ENCODE measurements at regions not wholly inside any gene's neighbourhood (a gene's known extent, or its start where the extent isn't known, plus 50 kb on each side); places are given as distances from the start of the nearest gene placed in this dataset.
"Not testable (repeated sequence)": the region's sequence is repeated elsewhere in the genome, so short reads cannot be mapped to it uniquely, and the experiment has no call there.

DNA sequence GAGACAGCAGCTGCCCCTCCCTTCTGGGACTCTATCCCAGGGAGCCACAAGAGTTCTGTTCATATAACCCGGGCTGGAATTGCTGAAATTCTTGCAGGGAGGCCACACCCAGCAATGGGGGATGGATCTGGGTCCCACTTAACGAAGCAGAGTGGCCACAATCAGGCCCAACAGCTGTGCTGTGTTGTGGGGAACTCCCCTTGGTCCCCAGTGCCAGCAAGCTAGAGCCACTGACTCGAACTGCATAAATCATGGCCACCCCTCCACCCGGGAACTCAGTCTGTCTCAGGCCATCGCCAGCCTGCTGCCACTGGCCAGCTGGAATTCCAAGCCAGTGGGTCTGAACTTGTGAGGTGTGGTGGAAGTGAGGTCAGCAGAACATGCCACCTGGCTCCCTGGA, 111.1 kb downstream of the KLF8 start:
- no peak for DNase-seq (ENCODE audit: low spot score)

DNA sequence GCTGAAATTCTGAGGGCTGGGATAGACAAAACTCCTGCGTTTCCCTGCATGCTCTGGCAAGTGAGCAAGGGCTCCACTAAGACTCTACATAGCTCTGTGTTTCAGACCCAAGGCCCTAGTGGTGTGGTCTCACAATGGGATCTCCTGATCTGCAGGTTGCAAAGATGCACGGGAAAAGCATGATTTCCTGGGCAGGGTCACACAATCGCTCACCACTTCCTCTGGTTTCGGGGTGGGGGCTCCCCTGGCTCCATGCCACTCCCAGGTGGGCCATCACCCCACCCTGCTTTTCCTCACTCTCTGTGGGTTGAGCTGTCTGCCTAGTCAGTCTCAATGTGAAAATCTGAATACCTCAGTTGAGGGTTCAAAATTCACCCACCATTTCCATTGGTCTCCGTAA, 111.5 kb downstream of the KLF8 start:
- DNase-seq (ENCODE audit: low spot score): no peak

DNA sequence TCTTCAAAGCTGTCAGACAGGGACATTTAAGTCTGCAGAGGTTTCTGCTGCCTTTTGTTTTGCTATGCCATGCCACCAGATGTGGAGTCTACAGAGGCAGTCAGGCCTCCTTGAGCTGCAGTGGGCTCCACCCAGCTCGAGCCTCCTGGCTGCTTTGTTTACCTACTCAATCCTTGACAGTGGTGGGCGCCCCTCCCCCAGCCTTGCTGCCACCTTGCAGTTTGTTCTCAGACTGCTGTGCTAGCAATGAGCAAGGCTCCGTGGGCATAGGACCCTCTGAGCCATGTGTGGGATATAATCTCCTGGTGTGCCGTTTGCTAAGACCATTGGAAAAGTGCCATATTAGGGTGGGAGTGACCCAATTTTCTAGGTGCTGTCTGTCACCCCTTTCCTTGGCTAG, 126.0 kb downstream of the KLF8 start:
- not testable (repeated sequence) for DNase-seq (ENCODE audit: low spot score)

DNA sequence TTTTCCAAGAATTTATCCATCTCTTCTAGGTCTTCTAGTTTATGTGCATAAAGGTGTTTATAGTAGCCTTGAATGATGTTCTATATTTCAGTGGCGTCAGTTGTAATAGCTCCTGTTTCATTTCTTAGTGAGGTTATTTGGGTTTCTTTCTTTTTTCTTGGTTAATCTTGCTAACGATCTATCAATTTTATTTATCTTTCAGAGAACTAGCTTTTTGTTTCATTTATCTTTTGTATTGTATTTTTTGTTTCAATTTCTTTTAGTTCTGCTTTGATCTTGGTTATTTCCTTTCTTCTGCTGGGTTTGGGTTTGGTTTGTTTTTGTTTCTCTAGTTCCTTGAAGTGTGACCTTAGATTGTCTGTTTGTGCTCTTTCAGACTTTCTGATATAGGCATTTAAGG, 133.0 kb downstream of the KLF8 start:
- not testable (repeated sequence) for DNase-seq (ENCODE audit: low spot score)

DNA sequence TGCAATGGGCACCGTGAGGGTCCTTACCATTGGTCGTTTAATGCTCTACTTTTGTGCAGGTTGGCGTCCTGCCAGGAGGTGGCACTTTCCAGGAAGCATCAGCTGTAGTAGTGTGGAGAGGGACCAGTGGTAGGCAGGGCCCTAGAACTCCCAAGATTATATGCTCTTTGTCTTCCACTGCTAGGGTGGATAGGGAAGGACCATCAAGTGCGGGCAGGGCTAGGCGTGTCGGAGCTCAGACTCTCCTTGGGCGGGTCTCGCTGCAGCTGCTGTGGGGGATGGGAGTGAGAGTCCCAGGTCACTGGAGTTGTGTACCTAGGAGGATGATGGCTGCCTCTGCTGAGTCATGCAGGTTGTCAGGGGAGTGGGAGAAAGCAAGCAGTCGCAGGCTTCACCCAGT, 134.7 kb downstream of the KLF8 start:
- peak; percentile 50 for DNase-seq (ENCODE audit: low spot score)

DNA sequence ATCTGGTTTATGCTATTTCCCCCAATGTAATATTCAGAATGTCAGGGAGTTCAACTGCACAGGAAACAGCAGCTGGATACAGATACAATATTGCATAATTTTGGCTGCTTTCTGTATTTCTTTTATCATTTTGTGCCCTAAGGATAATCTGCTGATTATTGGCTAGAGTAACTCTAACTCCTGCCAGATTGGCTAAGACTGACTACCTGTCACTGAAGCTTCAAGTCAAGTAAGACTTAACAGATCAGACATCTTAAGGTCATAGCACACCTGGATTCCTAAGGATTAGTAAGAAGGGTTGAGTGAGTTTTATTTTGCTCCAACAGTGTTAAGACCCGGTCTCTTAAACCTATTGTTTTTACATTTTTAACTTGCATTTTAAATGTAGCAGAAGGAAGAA, 136.8 kb downstream of the KLF8 start:
- no peak for DNase-seq (ENCODE audit: low spot score)

DNA sequence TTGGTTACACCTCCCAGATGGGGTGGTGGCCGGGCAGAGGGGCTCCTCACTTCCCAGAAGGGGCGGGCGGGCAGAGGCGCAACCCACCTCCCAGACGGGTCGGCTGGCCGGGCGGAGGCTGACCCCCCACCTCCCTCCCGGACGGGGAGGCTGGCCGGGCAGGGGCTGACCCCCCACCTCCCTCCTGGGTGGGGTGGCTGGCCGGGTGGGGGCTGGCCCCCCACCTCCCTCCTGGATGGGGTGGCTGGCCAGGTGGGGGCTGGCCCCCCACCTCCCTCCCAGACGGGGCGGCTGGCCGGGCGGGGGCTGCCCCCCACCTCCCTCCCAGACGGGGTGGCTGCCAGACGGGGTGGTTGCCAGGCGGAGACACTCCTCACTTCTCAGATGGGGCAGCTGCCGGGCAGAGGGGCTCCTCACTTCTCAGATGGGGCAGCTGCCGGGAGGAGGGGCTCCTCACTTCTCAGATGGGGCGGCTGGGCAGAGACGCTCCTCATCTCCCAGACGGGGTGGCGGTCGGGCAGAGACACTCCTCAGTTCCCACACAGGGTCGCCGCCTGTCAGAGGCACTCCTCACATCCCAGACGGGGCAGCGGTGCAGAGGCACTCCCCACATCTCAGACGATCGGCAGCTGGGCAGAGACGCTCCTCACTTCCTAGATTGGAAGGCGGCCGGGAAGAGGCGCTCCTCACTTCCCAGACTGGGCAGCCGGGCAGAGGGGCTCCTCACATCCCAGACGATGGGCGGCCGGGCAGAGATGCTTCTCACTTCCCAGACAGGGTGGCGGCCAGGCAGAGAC, 148.0 kb downstream of the KLF8 start:
- DNase-seq (ENCODE audit: low spot score): not testable (repeated sequence)

DNA sequence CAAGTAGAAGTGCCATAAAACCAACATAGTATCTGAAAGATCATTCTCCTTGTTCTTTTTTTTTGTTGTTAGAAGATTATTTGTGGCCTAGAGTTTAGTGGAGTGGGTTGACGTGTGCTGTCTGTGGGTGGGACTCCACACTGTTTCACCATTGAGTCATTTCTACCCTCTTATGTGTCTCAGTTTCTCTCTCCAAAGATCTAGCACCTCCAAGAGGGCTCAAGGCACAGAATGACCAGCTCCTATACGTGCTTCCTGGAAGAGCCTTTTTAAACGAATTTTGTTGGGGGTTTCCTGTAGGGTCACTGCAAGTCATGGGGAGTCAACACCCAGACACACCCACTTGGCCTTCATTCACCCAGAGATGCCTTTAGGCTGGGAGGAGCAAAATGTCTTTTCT, 150.1 kb downstream of the KLF8 start:
- no peak for DNase-seq (ENCODE audit: low spot score)

DNA sequence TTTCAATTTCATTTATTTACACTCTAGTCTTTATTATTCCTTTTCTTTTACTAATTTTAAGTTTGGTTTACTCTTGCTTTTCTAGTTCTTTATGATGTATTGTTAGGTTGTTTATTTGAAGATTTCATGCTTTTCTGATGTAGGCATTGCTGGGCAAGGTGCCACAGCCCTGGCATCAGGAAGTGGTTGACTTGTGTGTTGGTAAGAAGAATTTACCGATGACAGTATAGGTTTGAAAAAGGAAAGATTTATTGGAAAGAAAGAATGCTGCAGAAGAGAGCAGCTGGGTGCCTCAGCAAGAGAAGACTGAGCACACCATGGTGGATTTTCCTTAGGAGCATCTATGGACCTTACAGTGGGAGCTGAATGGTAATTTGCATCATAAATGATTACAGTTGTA, 153.2 kb downstream of the KLF8 start:
- no peak for DNase-seq (ENCODE audit: low spot score)

DNA sequence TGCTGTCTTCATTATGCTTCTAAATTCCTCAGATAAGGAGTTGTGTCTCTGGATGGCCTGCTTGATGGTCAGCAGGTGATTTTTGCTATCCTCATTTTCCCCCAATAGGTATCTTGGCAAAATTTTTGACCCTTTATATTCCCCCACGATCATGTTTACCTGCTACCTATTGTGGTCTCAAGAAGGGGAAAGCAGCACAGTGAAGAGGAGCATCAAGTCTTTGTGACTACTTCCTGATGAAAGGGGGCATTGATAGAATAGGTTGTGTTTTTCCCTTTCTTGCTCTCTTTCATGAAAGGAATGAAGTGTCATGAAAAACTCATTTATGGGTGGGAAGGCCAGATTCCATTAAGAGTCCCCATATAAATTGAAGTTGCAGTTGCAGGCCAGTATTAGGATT, 153.8 kb downstream of the KLF8 start:
- no peak for DNase-seq (ENCODE audit: low spot score)

DNA sequence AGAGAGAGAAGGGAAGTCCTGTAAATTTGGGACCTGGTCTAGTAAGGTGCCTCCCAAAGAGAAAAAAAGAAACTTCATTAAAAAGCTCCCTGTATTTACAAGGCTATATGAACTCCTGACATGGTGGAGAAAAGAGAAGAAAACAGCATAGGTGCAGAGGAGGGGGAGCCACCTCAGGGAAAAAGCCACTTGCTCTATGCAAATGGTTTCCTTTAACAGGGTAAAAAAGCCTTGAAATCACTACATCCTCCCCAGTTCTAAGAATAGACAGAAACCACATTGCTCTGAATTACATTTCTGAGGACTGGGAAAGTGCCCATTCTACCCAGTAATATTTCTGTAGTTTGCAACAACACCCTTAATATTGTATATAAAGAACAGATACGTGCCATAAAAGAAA, 165.5 kb downstream of the KLF8 start:
- no peak for DNase-seq (ENCODE audit: low spot score)

DNA sequence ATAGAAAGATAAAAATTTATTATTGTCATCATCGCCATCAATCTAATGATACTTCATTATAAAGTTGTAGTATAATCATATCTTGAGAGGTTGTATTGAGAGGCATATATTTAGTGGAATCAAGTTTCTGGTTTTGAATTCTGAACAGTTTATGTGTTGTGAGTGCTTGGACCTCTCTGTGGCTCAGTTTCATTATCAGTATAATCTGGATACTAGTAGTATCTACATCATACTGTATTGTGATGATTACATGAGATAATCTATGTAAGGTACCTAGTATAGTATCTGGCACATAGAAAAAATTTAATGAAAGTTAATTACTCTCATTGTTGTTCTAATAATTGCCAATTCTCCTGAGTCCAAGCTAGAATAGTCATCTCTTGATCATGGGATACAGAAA, 161.2 kb upstream of the UBQLN2 start:
- no peak for DNase-seq (ENCODE audit: low spot score)

DNA sequence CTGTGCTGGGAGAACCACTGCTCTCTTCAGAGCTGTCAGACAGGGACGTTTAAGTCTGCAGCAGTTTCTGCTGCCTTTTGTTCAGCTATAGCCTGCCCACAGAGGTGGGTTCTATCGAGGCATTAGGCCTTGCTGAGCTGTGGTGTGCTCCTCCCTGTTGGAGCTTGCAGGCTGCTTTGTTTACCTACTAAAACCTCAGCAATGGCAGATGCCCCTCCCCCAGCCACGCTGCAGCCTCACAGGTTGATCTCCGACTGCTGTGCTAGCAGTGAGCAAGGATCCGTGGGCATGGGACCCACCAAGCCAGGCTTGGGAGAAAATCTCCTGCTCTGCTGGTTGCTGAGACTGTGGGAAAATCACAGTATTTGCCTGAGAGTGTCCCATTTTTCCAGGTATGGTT, 133.8 kb upstream of the UBQLN2 start:
- DNase-seq (ENCODE audit: low spot score): no peak

DNA sequence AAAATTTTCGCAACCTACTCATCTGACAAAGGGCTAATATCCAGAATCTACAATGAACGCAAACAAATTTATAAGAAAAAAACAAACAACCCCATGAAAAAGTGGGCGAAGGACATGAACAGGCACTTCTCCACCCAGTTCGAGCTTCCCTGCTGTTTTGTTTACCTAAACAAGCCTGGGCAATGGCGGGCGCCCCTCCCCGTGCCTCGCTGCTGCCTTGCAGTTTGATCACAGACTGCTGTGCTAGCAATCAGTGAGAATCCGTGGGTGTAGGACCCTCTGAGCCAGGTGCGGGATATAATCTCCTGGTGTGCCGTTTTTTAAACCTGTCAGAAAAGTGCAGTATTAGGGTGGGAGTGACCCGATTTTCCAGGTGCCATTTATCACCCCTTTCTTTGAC, 111.4 kb upstream of the UBQLN2 start:
- DNase-seq (ENCODE audit: low spot score): not testable (repeated sequence)

DNA sequence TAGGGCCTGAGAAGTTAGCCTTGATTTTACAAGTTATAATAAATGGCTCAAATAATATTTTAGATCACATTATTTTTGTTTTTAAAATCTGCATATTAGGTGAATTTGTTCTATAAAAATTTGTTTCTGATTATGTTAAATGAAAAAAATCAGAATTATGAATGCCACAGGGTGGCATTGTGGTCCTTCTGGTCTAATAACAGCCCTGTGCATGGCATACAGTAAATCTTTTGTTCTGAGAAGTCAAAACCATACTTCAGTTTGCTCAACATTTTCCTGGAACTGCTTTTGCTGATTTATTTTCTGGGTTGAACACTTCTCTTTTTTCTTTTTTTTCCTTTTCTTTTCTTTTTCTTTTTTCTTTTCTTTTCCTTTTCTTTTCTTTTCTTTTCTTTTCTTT, 101.0 kb upstream of the UBQLN2 start:
- DNase-seq (ENCODE audit: low spot score): no peak

DNA sequence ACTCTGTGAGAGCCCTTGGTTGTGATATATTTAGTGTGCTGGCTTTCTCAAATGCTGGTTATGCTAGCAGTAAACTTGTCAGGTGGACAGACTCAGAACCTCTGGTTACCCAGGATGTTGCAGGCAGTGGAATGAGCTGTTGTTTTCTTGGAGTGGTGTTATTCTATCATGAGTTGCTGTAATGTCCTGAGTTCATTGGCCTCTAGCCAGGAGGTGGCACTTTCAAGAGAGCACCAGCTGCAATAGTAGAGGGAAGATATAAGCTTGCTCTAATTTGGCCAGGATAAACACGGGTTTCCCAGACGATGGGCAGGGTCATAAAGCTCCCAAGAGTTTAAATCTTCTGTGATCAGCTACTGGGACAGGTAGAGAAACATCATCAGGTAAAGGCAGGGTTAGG, 95.0 kb upstream of the UBQLN2 start:
- DNase-seq (ENCODE audit: low spot score): no peak

DNA sequence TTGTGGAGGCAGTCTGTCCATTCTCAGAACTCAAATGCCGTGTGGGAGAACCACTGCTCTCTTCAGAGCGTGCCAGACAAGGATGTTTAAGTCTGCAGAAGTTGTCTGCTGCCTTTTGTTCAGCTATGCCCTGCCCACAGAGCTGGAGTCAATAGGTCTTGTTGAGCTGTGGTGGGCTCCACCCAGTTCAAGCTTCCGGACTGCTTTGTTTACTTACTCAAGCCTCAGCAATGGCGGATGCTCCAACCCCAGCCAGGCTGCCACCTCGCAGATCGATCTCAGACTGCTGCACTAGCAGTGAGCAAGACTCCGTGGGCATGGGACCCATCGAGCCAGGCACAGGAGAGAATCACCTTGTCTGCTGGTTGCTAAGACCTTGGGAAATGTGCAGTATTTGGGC, 68.5 kb upstream of the UBQLN2 start:
- DNase-seq (ENCODE audit: low spot score): not testable (repeated sequence)

DNA sequence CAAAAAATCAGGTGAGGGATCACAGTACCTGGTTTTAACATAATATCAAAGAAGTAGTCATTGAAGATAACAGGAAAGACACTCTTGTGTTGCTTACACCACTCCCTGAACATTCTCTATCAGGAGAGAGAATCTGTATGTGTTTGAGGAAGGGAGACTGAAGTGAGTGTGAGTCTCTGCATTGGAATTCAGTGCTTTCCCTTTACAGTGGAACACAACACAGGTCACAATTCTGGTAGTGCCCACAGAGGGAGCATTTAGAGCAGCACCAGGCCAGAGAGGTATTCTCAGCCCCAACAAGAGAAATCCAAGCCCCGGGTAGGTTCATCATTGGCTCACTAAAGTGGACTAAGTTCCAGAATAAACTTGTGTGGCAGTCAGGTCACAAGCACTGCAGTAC, 64.7 kb upstream of the UBQLN2 start:
- DNase-seq (ENCODE audit: low spot score): no peak

DNA sequence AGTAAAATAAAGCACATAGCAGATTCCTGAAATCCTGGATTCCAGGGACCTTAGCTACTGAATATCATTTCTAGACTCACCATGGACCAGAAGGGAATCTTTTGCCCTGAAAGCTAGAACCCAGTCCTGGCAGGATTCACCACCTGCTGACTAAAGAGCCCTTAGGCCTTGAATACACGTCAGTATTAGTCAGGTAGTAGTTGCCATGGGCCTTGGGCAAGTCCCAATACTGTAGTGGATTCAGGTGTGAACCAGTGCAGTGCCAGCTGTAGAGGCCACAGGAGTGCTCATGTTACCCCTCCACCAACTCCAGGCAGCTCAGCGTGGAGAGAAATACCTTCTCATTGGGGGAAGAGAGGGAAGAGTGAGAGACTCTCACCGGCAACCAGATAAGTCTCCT, 64.1 kb upstream of the UBQLN2 start:
- no peak for DNase-seq (ENCODE audit: low spot score)

DNA sequence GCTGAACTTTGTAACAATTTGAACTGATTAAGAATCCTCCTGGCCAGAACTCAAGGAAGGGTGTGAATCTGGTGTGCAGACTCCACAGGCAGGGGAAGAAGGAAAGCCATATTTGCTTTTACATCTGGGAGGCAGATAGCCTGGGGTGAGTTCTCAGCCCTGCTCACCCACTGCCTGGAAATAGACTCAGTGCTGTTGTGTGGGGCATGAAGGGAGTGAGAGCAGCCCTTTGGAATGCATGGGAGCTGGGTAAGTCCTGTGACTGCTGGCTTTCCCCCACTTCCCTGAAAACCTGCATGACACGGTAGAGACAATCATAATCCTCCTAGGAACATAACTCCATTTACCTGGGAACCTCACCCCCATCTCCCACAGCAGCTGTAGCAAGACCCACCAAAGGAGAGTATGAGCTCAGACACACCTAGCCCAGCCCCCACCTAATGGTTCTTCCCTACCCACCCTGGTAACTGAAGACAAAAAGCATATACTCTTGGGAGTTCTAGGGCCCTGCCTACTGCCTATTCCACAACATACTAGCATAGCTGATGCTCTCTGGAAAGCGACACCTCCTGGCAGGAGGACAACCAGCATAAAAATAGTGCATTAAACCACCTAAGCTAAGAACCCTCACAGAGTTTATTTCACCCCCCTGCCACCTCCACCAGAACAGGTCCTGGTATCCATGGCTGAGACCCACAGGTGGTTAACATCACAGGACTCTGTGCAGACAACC, 59.3 kb upstream of the UBQLN2 start:
- DNase-seq (ENCODE audit: low spot score): no peak

DNA sequence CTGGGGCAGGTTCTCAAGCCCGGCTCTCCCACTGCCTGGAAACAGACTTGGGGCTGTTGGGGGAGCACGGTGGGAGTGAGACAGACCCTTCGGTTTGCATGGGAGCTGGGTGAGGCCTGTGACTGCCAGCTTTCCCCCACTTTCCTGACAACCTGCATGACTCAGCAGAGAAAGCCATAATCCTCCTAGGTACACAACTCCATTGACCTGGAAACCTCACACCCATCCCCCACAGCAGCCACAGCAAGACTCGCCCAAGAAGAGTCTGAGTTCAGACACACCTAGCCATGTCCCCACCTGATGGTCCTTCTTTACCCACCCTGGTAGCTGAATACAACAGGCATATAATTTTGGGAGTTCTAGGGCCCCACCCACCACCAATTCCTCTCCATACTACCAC, 57.6 kb upstream of the UBQLN2 start:
- no peak for DNase-seq (ENCODE audit: low spot score)
